Mucosa of descending colon (tissue), 3 donors: ENCODE measurements at regions not wholly inside any gene's neighbourhood (a gene's known extent, or its start where the extent isn't known, plus 50 kb on each side); places are given as distances from the start of the nearest gene placed in this dataset.

ENCODE experiments used
- ATAC-seq: fragments of 200-7000 bp; cut with Tn5 transposase; one replicate; pipeline ENCODE4 v1.9.1; 2020; ENCODE audit warnings: mild to moderate bottlenecking, moderate library complexity
- DNase-seq, 3 donors: peaks; one replicate each; pipeline ENCODE4 v3.0.0-alpha.2; 2020
- H3K36me3 ChIP-seq: fragments of 200-600 bp; one replicate; pipeline ENCODE4 v1.8.0; 2021; ENCODE audit warnings: low read depth, mild to moderate bottlenecking
- H3K4me1 ChIP-seq: fragments of 200-600 bp; one replicate; pipeline ENCODE4 v1.8.0; 2021; ENCODE audit warnings: low read depth, mild to moderate bottlenecking
- H3K4me3 ChIP-seq: fragments of 200-600 bp; one replicate; pipeline ENCODE4 v1.8.0; 2021; ENCODE audit warnings: mild to moderate bottlenecking
- H3K9me3 ChIP-seq: fragments of 200-600 bp; one replicate; pipeline ENCODE4 v1.8.0; 2021; ENCODE audit warnings: mild to moderate bottlenecking
- CTCF ChIP-seq: fragments of 200-600 bp; IDR thresholded peaks from one replicate; pipeline ENCODE4 v1.8.0; 2022; ENCODE audit warnings: antibody characterized with exemption, mild to moderate bottlenecking
- intact Hi-C, 2 donors: fragments of 100-400 bp; cut with DNase I in 1 of 2; cut with micrococcal nuclease in 1 of 2; formaldehyde crosslinking; loops; one replicate each; pipeline versions ENCODE4 v1.11.0 to v1.11.1; 2022; cut with DNase I, micrococcal nuclease
- donor health status: DM: no; HTN: no; CAD: no; lungs with moderate emphysema.
- donor health status: DM: no; HTN: no; CAD: no.
- donor health status: DM: no; HTN: yes; CAD: no.

GRCh38 chr15:95262866-95263564 is 1031.7 kb downstream of the MCTP2 start:
- TF ChIP-seq CTCF = no peak
- Histone ChIP-seq H3K4me3 (no peak overlapping the region), H3K9me3 (no peaks in the 10 kb centered on the region), H3K36me3 (no peaks in the 10 kb centered on the region), H3K4me1 (no peaks in the 10 kb centered on the region)
- DNase-seq (no peak), ATAC-seq (no peak)
- intact Hi-C loops = loop anchor here in 1 of 2 donors (10.0 kb wide), 1 partner anchor 1082 kb away; no protein-coding TSS in a partner anchor

DNA sequence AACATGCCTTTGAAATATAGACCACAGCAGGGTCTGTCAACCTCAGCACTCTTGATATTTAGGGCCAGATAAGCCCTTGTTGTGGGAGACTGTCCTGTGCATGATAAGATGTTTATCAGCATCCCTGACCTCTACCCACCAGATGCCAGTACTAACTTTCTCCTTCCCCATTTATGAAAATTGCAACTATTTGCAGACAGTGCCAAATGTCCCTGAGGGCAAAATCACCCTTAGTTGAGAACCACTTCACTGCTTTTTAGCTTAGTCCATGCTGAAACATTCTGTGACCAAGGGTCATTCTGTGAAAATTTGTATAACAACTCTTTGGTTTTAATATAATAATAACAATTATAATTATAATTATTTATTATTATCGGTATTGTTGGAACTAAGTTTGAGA is 1032.4 kb downstream of the MCTP2 start:
- DNase-seq (no peak), ATAC-seq (no peak)
- no peak overlapping the region for H3K4me3 ChIP-seq
- TF ChIP-seq CTCF = no peak
- no peaks in the 10 kb centered on the region for H3K36me3 ChIP-seq
- no peaks in the 10 kb centered on the region for H3K9me3 ChIP-seq
- H3K4me1 ChIP-seq = no peaks in the 10 kb centered on the region
- intact Hi-C loops = loop anchor here in 1 of 2 donors (10.0 kb wide), 1 partner anchor 1081 kb away; no protein-coding TSS in a partner anchor

GRCh38 chr15:95265419-95265997 is 1034.1 kb downstream of the MCTP2 start:
- TF ChIP-seq CTCF = no peak
- no peak overlapping the region for H3K4me3 ChIP-seq
- DNase-seq (no peak), ATAC-seq (no peak)
- intact Hi-C loops = loop anchor here in 1 of 2 donors (10.0 kb wide), 1 partner anchor 1079 kb away; no protein-coding TSS in a partner anchor
- no peaks in the 10 kb centered on the region for H3K9me3 ChIP-seq
- no peaks in the 10 kb centered on the region for H3K36me3 ChIP-seq
- no peaks in the 10 kb centered on the region for H3K4me1 ChIP-seq

GRCh38 chr15:95266451-95267061 is 1035.2 kb downstream of the MCTP2 start:
- intact Hi-C loops = loop anchor here in 1 of 2 donors (10.0 kb wide), 1 partner anchor 1078 kb away; no protein-coding TSS in a partner anchor
- Histone ChIP-seq H3K4me3 (no peak overlapping the region), H3K9me3 (no peaks in the 10 kb centered on the region), H3K36me3 (no peaks in the 10 kb centered on the region), H3K4me1 (no peaks in the 10 kb centered on the region)
- ATAC-seq (no peak), DNase-seq (no peak)
- no peak for TF ChIP-seq CTCF

- no peak overlapping the region for H3K4me3 ChIP-seq
- ATAC-seq (no peak), DNase-seq (no peak)
- no peaks in the 10 kb centered on the region for H3K4me1 ChIP-seq
- no peaks in the 10 kb centered on the region for H3K36me3 ChIP-seq
- intact Hi-C loops = loop anchor here in 1 of 2 donors (10.0 kb wide), 1 partner anchor 1077 kb away; no protein-coding TSS in a partner anchor
- no peaks in the 10 kb centered on the region for H3K9me3 ChIP-seq
- TF ChIP-seq CTCF = no peak
Measured at GRCh38 chr15:95267481-95267880, 1036.1 kb downstream of the MCTP2 start.
